ENCODE measurements at regions not wholly inside any gene's neighbourhood (a gene's known extent, or its start where the extent isn't known, plus 50 kb on each side); places are given as distances from the start of the nearest gene placed in this dataset.

- H3K4me1 Mint-ChIP-seq = no peaks in the 10 kb centered on the region
- no peaks in the 10 kb centered on the region for H3K27me3 Mint-ChIP-seq
- TF ChIP-seq CTCF (IDR thresholded peaks at IDR 0.05) = no peak
- no peaks in the 10 kb centered on the region for H3K9me3 Mint-ChIP-seq
- ChIA-PET CTCF (no interaction called here), POLR2A (no interaction called here)
- no peak overlapping the region for H3K4me3 Mint-ChIP-seq
- no peaks in the 10 kb centered on the region for H3K36me3 Mint-ChIP-seq (ENCODE audit: low read depth)
- no peak for DNase-seq
- no peak overlapping the region for H3K27ac Mint-ChIP-seq
- intact Hi-C loops (cut with micrococcal nuclease) = no loop called here
- no peak for ATAC-seq (ENCODE audit: low read depth)
Observed at GRCh38 chr10:121661451-121661851, 63.2 kb upstream of the FGFR2 start.

GRCh38 chr10:121659236-121659635 is 61.0 kb upstream of the FGFR2 start:
- Mint-ChIP-seq H3K4me1 (no peaks in the 10 kb centered on the region), H3K36me3 (ENCODE audit: low read depth) (no peaks in the 10 kb centered on the region), H3K9me3 (no peaks in the 10 kb centered on the region), H3K27me3 (no peaks in the 10 kb centered on the region), H3K4me3 (no peak overlapping the region), H3K27ac (no peak overlapping the region)
- ChIA-PET POLR2A (no interaction called here), CTCF (no interaction called here)
- DNase-seq (no peak), ATAC-seq (ENCODE audit: low read depth) (no peak)
- TF ChIP-seq CTCF (IDR thresholded peaks at IDR 0.05) = no peak
- intact Hi-C loops (cut with micrococcal nuclease) = no loop called here

- intact Hi-C loops (cut with micrococcal nuclease) = no loop called here
- no peak for TF ChIP-seq CTCF (IDR thresholded peaks at IDR 0.05)
- no peak for ATAC-seq (ENCODE audit: low read depth)
- Mint-ChIP-seq H3K4me1 (no peaks in the 10 kb centered on the region), H3K9me3 (no peaks in the 10 kb centered on the region), H3K27ac (no peak overlapping the region), H3K36me3 (ENCODE audit: low read depth) (no peaks in the 10 kb centered on the region), H3K4me3 (no peak overlapping the region), H3K27me3 (no peaks in the 10 kb centered on the region)
- ChIA-PET POLR2A (no interaction called here), CTCF (no interaction called here)
- DNase-seq = no peak
Observed at GRCh38 chr10:121658611-121659010, 60.4 kb upstream of the FGFR2 start.

GRCh38 chr10:121658111-121658510 is 59.9 kb upstream of the FGFR2 start:
- Mint-ChIP-seq H3K27ac (no peak overlapping the region), H3K36me3 (ENCODE audit: low read depth) (no peaks in the 10 kb centered on the region), H3K9me3 (no peaks in the 10 kb centered on the region), H3K27me3 (no peaks in the 10 kb centered on the region), H3K4me3 (no peak overlapping the region), H3K4me1 (no peaks in the 10 kb centered on the region)
- POLR2A ChIA-PET = no interaction called here
- ATAC-seq (ENCODE audit: low read depth) (no peak), DNase-seq (no peak)
- intact Hi-C loops (cut with micrococcal nuclease) = no loop called here
- no peak for TF ChIP-seq CTCF (IDR thresholded peaks at IDR 0.05)
- CTCF ChIA-PET = no interaction called here

- TF ChIP-seq CTCF (IDR thresholded peaks at IDR 0.05) = no peak
- intact Hi-C loops (cut with micrococcal nuclease) = no loop called here
- Mint-ChIP-seq H3K4me3 (no peak overlapping the region), H3K36me3 (ENCODE audit: low read depth) (no peaks in the 10 kb centered on the region), H3K4me1 (no peaks in the 10 kb centered on the region), H3K27me3 (peaks cover 5% of the 10 kb centered on the region), H3K9me3 (no peaks in the 10 kb centered on the region), H3K27ac (no peak overlapping the region)
- POLR2A ChIA-PET = no interaction called here
- no peak for ATAC-seq (ENCODE audit: low read depth)
- no peak for DNase-seq
- CTCF ChIA-PET = no interaction called here
Observed at GRCh38 chr10:121655254-121656144, 57.3 kb upstream of the FGFR2 start.

Data from activated B cell treated with CpG ODN at 0.5 μM for 24 hours (primary cell).